HEK293 (cell line): ENCODE measurements at regions not wholly inside any gene's neighbourhood (a gene's known extent, or its start where the extent isn't known, plus 50 kb on each side); places are given as distances from the start of the nearest gene placed in this dataset.

Source experiments
- CTCF ChIP-seq: fragments of 450-650 bp; formaldehyde crosslinking; IDR thresholded peaks from 2 replicates; pipeline ENCODE4 v1.5.1; 2016; ENCODE audit warnings: missing biosample characterization, missing genetic modification characterization
- PBX3 ChIP-seq: sonication (generic); formaldehyde crosslinking; IDR thresholded peaks from 2 replicates; pipeline ENCODE4 v1.8.1; 2022; ENCODE audit warnings: mild to moderate bottlenecking, moderate library complexity, missing genetic modification reagents
- SP2 ChIP-seq: fragments of 450-650 bp; formaldehyde crosslinking; IDR thresholded peaks from 2 replicates; pipeline ENCODE4 v1.5.1; 2016; ENCODE audit warnings: missing biosample characterization, missing genetic modification characterization
- ZNF274 ChIP-seq, 2 experiments: fragments of 200-500 bp in 1 of 2; fragments of 450-650 bp in 1 of 2; sonication (Bioruptor generic) in 1 of 2; formaldehyde crosslinking in 1 of 2; IDR thresholded peaks; 2 replicates each; pipeline versions ENCODE4 v1.5.1 to v1.6.1; 2014 to 2016; ENCODE audit warnings: borderline replicate concordance in 1 of 2, inconsistent platforms in 1 of 2, low read length in 1 of 2, missing biosample characterization in 1 of 2, missing genetic modification characterization in 1 of 2
- ZNF366 ChIP-seq: fragments of 450-650 bp; formaldehyde crosslinking; conservative IDR thresholded peaks from 2 replicates; pipeline ENCODE4 v1.5.1; 2016; ENCODE audit warnings: missing biosample characterization, missing genetic modification characterization
- ZNF518A ChIP-seq: fragments of 450-650 bp; formaldehyde crosslinking; conservative IDR thresholded peaks from 2 replicates; pipeline ENCODE4 v1.5.1; 2016; ENCODE audit warnings: low read depth, missing biosample characterization, missing genetic modification characterization
- ZSCAN18 ChIP-seq: fragments of 450-650 bp; formaldehyde crosslinking; IDR thresholded peaks from 2 replicates; pipeline ENCODE4 v1.5.1; 2016; ENCODE audit warnings: missing biosample characterization, missing genetic modification characterization

- TF ChIP-seq SP2 (tag by site-specific recombination) (no peak), ZNF366 (tag by site-specific recombination) (no peak), CTCF (tag by site-specific recombination) (no peak), ZNF274 (IDR thresholded peaks at IDR 0.05; ENCODE audit: low read length) (no peak), ZNF274 (tag by site-specific recombination; IDR thresholded peaks at IDR 0.05; ENCODE audit: borderline replicate concordance) (no peak), ZNF518A (no peak), ZSCAN18 (tag by site-specific recombination) (no peak), PBX3 (CRISPR knock-in tag) (no peak)
Observed at GRCh38 chr6:22062807-22063408, 233.9 kb downstream of the PRL start.
